ENCODE measurements at regions not wholly inside any gene's neighbourhood (a gene's known extent, or its start where the extent isn't known, plus 50 kb on each side); places are given as distances from the start of the nearest gene placed in this dataset.

- in situ Hi-C loops (cut with HindIII; ENCODE audit: low pct_unique_long_range_greater_than_20kb, low sequenced_read_pairs): no loop called here
- peak; percentile 18 for DNase-seq (ENCODE audit: low read depth)
These were observed 70.2 kb downstream of the HRH4 start for GRCh38 chr18:24530630-24531111.

GRCh38 chr18:24534271-24534670 is 73.8 kb downstream of the HRH4 start:
- in situ Hi-C loops (cut with HindIII; ENCODE audit: low pct_unique_long_range_greater_than_20kb, low sequenced_read_pairs): no loop called here
- no peak for DNase-seq (ENCODE audit: low read depth)

DNA sequence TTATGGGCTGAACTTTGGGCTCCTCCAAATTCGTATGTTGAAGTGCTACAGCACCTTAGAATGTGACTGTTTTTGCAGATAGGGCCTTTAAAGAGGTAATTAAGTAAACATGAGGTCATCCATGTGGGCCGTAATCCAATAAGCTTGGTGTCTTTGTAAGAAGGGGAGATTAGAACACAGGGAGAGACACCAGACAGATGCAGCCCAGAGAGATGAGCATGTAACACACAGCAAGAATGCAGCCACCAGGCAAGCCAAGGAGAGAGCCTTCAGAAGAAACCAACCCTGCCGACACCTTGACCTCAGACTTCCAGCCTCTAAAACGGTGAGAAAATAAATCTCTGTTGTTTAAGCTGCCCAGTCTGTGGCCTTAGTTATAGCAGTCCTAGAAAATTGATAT is 74.3 kb downstream of the HRH4 start:
- in situ Hi-C loops (cut with HindIII; ENCODE audit: low pct_unique_long_range_greater_than_20kb, low sequenced_read_pairs): no loop called here
- no peak for DNase-seq (ENCODE audit: low read depth)

DNA sequence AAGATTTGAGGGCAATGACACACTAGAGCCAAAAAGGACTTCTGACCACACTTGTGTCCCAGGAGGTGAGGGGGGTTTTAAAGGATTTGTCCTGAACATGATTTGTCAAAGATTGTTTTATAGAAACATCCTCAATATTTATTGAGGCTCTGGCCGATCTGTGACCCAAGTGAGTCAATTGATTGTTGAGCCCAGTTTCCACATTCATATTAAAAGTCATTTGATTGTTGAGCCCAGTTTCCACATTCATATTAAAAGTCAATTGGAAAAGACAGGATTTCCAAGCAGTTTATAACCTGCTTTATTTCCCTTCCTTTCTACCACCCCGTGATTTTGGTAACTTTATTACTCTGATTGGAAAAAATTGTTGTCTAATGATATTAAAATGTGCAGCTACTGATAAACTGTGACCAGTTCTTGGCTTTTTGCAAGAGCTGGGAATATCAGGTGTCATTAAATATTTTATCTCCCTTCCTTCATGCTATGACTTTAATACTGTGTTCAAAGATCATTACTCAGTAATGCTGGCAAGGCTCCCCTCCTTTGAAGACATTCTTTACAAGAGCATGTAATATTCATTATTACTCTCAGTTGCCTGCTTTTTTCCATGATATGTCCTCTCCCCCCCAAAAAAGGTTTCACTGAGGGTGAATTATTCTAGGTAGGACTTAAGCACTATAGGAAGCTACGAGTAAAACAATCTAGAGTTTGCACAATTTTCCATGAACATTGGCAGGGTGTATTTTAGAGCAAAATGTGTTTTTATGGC is 75.3 kb downstream of the HRH4 start:
- in situ Hi-C loops (cut with HindIII; ENCODE audit: low pct_unique_long_range_greater_than_20kb, low sequenced_read_pairs): no loop called here
- DNase-seq (ENCODE audit: low read depth): no peak

- no peak for DNase-seq (ENCODE audit: low read depth)
- in situ Hi-C loops (cut with HindIII; ENCODE audit: low pct_unique_long_range_greater_than_20kb, low sequenced_read_pairs): no loop called here
These were observed 75.9 kb downstream of the HRH4 start for GRCh38 chr18:24536326-24536725.

DNA sequence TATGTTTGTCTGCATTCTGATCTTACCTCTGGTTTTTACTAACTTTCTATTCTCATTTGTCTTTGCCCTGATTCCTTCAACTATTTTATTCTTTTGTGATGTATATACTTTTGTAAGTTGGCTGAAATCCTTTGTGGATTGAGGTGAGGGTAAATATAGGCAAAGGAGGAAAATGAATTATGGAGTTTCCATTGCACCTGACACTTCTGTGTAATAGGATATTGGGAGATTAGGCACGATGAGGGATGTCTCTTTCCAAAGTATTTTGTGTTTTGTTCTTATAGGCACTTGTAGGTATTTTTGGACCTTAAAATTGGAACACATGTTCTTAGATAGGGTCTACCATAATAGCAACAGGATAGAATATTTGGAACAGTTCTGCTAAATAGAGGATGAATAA is 76.4 kb downstream of the HRH4 start:
- no peak for DNase-seq (ENCODE audit: low read depth)
- in situ Hi-C loops (cut with HindIII; ENCODE audit: low pct_unique_long_range_greater_than_20kb, low sequenced_read_pairs): no loop called here

DNA sequence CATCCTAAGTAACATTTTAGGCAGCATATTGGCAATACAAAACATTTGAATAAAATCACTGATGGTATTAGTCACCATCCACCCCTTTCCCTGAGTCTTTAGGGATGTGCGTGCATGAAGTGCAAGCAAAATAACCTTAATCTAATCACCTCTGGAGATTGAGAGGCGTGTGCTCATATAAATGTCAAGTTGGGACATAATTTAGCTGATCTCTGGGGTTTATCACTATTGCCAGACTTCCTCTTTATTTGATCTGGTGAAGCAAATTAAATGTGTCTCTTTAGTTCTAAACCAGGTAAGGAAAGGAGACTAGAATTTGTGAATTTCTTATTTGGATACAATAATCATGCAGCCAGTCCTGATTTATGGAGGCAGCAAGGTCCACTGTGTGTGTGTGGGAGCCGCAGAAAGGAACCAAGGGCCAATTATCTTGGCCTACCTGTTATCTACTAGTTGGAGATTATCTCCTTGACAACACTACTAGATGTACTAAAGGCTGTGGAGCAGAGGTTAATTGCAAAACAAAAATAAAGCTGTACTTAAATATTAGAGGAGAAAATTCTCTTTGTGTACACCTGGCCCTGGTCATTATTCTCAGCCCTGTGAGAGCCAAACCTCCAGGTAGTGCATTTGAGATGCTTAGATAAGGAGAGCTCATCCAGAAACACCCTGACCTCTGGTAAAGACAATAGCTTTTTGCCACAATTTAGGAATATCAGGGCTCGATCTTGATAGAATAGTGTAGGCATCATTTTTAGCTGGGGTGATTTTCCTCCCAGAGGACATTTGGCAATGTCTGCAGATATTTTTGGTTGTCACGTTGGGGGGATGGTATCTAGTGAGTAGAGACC is 78.2 kb downstream of the HRH4 start:
- DNase-seq (ENCODE audit: low read depth): no peak
- in situ Hi-C loops (cut with HindIII; ENCODE audit: low pct_unique_long_range_greater_than_20kb, low sequenced_read_pairs): no loop called here

DNA sequence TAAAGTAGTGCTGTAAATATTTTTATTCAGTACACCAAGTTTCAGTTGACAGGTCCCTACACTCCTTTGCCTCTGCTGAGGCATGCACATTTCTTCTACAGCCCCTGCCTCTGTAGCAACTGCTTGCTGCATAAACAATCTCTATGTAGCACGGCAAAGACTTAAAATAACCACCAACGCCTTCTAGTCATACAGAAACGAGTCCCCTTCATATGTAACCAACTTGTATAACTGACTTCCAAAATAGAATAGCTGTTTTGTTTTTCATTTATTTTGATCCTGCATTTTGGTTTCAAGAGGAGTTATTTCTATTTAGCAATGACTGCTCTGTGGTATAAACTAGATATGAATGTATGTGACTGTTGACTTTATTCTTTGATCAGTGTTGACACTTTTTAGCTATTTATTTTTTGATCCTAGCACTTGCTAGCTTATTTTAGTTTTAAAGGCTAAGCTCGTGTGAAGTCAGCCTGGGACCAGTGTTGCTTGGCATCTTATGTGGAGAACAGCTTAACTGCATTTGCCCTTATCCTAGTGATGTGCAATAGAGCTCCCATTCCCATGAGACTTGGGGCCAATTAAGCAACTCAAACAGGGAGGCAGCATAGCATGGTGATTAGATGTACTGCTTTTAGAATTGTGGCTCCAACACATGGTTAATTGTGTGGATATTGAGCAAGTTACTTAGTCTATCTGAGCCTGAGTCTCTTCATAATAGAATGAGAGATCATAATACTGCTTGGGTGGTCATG is 79.6 kb downstream of the HRH4 start:
- in situ Hi-C loops (cut with HindIII; ENCODE audit: low pct_unique_long_range_greater_than_20kb, low sequenced_read_pairs): no loop called here

GRCh38 chr18:24540896-24541295 is 80.5 kb downstream of the HRH4 start:
- DNase-seq (ENCODE audit: low read depth): no peak
- in situ Hi-C loops (cut with HindIII; ENCODE audit: low pct_unique_long_range_greater_than_20kb, low sequenced_read_pairs): no loop called here

More for the DNA sequence above, 79.6 kb downstream of the HRH4 start:
- DNase-seq (ENCODE audit: low read depth): no peak

DNA sequence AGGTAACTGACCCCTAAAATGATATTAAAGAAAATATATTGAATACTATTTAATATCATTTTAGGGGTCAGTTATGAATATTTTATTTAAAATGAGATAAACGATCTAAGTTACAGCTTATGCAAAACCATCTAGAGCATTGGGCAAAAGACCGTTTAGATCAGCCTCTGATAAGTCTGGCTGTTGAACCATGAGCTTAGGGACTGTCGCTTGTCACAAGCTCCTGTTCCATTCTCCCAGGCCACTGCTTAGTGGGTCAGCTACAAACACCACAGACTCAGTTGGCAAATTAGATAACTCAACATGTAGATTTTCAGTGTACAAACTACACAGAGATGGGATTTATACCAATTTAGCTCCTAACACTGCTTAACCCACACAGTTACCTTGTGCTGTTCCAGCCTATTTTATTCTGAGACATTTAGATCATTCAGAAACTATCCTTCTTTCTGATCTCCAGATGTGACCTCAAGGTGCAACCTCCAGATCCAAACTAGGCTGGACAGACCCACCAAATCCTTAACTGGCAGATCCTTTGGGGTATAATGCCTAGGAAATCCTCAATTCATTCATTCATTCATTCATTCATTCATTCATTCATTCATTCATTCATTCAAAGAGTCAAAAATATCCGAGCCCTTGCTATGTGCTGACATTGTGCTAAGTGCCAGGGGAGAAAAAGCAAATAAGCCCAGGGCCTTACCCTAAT is 82.8 kb downstream of the HRH4 start:
- in situ Hi-C loops (cut with HindIII; ENCODE audit: low pct_unique_long_range_greater_than_20kb, low sequenced_read_pairs): no loop called here
- DNase-seq (ENCODE audit: low read depth): no peak

GRCh38 chr18:24543795-24544498 is 83.5 kb downstream of the HRH4 start:
- in situ Hi-C loops (cut with HindIII; ENCODE audit: low pct_unique_long_range_greater_than_20kb, low sequenced_read_pairs): no loop called here

GRCh38 chr18:24544949-24545348 is 84.5 kb downstream of the HRH4 start:
- in situ Hi-C loops (cut with HindIII; ENCODE audit: low pct_unique_long_range_greater_than_20kb, low sequenced_read_pairs): no loop called here
- no peak for DNase-seq (ENCODE audit: low read depth)

More at GRCh38 chr18:24543795-24544498, 83.5 kb downstream of the HRH4 start:
- DNase-seq (ENCODE audit: low read depth): no peak

- no peak for DNase-seq (ENCODE audit: low read depth)
- in situ Hi-C loops (cut with HindIII; ENCODE audit: low pct_unique_long_range_greater_than_20kb, low sequenced_read_pairs): no loop called here
These were observed 85.2 kb downstream of the HRH4 start for GRCh38 chr18:24545651-24546050.

- DNase-seq (ENCODE audit: low read depth): no peak
- in situ Hi-C loops (cut with HindIII; ENCODE audit: low pct_unique_long_range_greater_than_20kb, low sequenced_read_pairs): no loop called here
These were observed 85.9 kb downstream of the HRH4 start for GRCh38 chr18:24546307-24546706.

DNA sequence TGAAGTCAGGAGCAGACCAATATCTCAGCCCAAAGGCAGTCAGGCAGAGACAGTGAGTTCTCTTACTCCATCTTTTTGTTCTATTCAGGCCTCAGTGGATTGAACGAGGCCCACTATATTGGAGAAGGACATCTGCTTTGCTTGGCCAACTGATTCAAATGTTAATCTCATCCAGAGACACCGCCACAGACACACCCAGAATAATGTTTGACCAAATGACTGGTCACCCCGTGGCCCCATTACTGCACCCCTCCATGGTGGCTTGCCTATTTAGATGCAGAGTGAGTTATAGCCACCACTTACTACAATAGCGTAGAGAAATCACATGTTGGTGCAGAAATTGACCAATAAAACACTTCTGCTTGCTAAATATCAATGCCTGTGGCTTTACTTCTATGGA is 88.1 kb downstream of the HRH4 start:
- DNase-seq (ENCODE audit: low read depth): no peak
- in situ Hi-C loops (cut with HindIII; ENCODE audit: low pct_unique_long_range_greater_than_20kb, low sequenced_read_pairs): no loop called here

DNA sequence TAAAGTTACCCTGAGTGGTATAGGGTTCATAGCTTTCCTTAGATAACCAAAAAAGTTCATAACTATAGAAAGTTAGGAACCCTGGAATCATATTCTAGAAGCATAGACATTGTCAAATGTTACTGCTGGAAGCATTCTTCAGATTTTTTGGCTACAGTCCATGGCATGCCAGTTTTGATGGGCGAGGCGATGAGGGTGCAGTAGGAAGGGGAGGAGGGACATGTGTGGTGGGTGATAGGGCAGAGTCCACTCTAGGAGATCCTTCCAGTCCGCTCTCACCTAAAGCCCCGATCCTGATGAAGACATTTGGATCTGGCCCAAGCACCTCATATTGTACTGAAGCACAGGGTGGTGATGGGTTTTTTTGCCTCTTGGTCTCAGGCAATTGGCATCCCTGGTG is 91.8 kb downstream of the HRH4 start:
- in situ Hi-C loops (cut with HindIII; ENCODE audit: low pct_unique_long_range_greater_than_20kb, low sequenced_read_pairs): no loop called here
- no peak for DNase-seq (ENCODE audit: low read depth)

GRCh38 chr18:24553571-24554285 is 93.3 kb downstream of the HRH4 start:
- in situ Hi-C loops (cut with HindIII; ENCODE audit: low pct_unique_long_range_greater_than_20kb, low sequenced_read_pairs): no loop called here
- DNase-seq (ENCODE audit: low read depth): no peak
